Astrocyte of the cerebellum (primary cell): ENCODE measurements at regions not wholly inside any gene's neighbourhood (a gene's known extent, or its start where the extent isn't known, plus 50 kb on each side); places are given as distances from the start of the nearest gene placed in this dataset.

Experiments
- DNase-seq: peaks from one replicate; pipeline ENCODE4 v3.0.0-alpha.2; 2011; ENCODE audit warnings: low read depth
- H3K4me3 ChIP-seq: 2 replicates; pipeline ENCODE4 v1.5.1; 2011; ENCODE audit warnings: mild to moderate bottlenecking, low read depth, low read length, moderate library complexity
- CTCF ChIP-seq: IDR thresholded peaks from 2 replicates; pipeline ENCODE4 v1.5.1; 2012; ENCODE audit warnings: low read length, low read depth, moderate library complexity, mild to moderate bottlenecking; ENCODE audit errors: missing control alignments
- in situ Hi-C: cut with HindIII; loops from 2 replicates; pipeline ENCODE4 v1.10.0; 2017; ENCODE audit warnings: low sequenced_read_pairs

DNA sequence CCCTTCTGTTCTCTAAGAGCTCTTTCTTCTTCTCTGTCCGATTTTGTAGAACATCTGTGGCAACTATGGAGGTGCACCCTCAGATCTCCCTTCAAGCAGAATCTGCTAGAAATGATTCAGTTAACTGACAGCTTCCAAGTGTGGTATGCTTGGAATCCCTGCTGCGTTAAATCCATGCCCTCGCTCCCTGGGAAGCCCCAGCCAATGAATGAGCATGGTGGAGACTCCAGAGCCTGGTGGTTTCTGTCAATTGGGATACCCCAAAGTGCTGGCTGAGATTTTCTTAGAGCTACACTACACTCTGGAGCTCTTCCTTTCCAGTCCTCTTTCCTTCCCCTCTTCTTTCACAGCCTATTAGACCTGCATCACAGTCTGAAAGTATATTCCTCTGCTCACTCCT, 116.3 kb upstream of the C1orf21 start:
- TF ChIP-seq CTCF: no peak
- H3K4me3 ChIP-seq: no peak overlapping the region
- in situ Hi-C loops: no loop called here
- DNase-seq: no peak

- TF ChIP-seq CTCF: no peak
- in situ Hi-C loops: no loop called here
- no peak overlapping the region for H3K4me3 ChIP-seq
- DNase-seq: peak; percentile 33
These were observed 114.5 kb upstream of the C1orf21 start for GRCh38 chr1:184272175-184272866.

- no peak for TF ChIP-seq CTCF
- DNase-seq: no peak
- in situ Hi-C loops: no loop called here
- H3K4me3 ChIP-seq: no peak overlapping the region
These were observed 110.4 kb upstream of the C1orf21 start for GRCh38 chr1:184276416-184276815.

GRCh38 chr1:184279911-184280458, 106.8 kb upstream of the C1orf21 start:
- H3K4me3 ChIP-seq: no peak overlapping the region
- in situ Hi-C loops: no loop called here
- no peak for TF ChIP-seq CTCF
- no peak for DNase-seq

DNA sequence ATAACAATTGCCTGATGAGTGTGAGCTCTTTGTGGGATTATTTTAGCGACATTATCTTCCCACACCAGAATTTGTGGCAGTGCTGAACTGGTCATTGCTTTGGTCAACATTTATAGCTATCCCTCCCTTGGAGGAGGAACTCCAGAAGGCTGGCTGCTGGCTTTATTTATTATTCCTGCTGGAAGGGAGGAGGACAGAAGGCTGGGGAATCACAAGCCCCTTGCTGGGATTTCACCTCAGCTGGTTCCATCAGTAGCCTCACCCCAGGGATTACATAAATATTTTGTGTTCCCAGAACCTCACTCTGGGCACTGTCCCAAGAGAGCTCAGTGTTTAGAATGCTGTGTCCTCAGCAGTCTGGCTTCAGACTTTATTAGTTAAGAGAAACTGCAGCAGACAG, 102.8 kb upstream of the C1orf21 start:
- no peak overlapping the region for H3K4me3 ChIP-seq
- DNase-seq: peak; percentile 97
- TF ChIP-seq CTCF: no peak
- in situ Hi-C loops: no loop called here

GRCh38 chr1:184284900-184285299, 101.9 kb upstream of the C1orf21 start:
- in situ Hi-C loops: no loop called here
- H3K4me3 ChIP-seq: no peak overlapping the region
- no peak for TF ChIP-seq CTCF
- no peak for DNase-seq
